ENCODE measurements at regions not wholly inside any gene's neighbourhood (a gene's known extent, or its start where the extent isn't known, plus 50 kb on each side); places are given as distances from the start of the nearest gene placed in this dataset.

DNA sequence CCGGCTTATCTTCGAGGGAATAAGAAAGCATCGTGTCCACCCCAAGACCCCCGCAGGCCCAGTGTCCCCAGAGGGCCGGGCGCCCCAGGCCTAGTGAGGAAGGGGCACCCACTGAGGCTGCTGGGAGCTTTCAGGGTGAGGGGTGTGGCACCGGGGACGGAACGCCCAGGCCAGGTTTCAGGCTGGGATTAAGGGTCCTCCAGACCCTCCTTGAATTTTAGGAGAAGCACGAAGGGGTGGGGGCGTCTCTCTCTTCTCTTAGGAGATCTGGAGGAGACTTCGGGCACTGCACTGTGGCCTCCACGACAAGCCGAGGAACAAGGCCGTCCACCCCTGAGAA is 96.8 kb downstream of the PDGFA start:
- TF ChIP-seq, protein P1, sequence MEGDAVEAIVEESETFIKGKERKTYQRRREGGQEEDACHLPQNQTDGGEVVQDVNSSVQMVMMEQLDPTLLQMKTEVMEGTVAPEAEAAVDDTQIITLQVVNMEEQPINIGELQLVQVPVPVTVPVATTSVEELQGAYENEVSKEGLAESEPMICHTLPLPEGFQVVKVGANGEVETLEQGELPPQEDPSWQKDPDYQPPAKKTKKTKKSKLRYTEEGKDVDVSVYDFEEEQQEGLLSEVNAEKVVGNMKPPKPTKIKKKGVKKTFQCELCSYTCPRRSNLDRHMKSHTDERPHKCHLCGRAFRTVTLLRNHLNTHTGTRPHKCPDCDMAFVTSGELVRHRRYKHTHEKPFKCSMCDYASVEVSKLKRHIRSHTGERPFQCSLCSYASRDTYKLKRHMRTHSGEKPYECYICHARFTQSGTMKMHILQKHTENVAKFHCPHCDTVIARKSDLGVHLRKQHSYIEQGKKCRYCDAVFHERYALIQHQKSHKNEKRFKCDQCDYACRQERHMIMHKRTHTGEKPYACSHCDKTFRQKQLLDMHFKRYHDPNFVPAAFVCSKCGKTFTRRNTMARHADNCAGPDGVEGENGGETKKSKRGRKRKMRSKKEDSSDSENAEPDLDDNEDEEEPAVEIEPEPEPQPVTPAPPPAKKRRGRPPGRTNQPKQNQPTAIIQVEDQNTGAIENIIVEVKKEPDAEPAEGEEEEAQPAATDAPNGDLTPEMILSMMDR (IDR thresholded peaks at IDR 0.05; ENCODE audit: borderline replicate concordance, extremely low read depth, low read length, poor library complexity, severe bottlenecking) = no peak
- TF ChIP-seq EZH2 (IDR thresholded peaks at IDR 0.05; ENCODE audit: borderline replicate concordance, low read depth, low read length, severe bottlenecking) = no peak
